ENCODE measurements at regions not wholly inside any gene's neighbourhood (a gene's known extent, or its start where the extent isn't known, plus 50 kb on each side); places are given as distances from the start of the nearest gene placed in this dataset.

- DNase-seq (ENCODE audit: low spot score) = no peak
- H3K27ac ChIP-seq = no peak overlapping the region
- CTCF ChIA-PET = interaction anchor here (0.6 kb wide), 1 partner anchor 607 kb away, joined by 3 read pairs; no protein-coding TSS in a partner anchor
- POLR2A ChIA-PET (ENCODE audit: low non-redundant PET) = no interaction called here
- no peak for TF ChIP-seq CTCF (conservative IDR thresholded peaks at IDR 0.05; ENCODE audit: low read depth)
Measured at GRCh38 chr10:85147346-85148250, 819.2 kb downstream of the CCSER2 start.

GRCh38 chr10:85148693-85149640 lies 820.6 kb downstream of the CCSER2 start:
- ChIA-PET CTCF (no interaction called here), POLR2A (ENCODE audit: low non-redundant PET) (no interaction called here)
- TF ChIP-seq CTCF (conservative IDR thresholded peaks at IDR 0.05; ENCODE audit: low read depth) = no peak
- DNase-seq (ENCODE audit: low spot score) = no peak
- no peak overlapping the region for H3K27ac ChIP-seq

- no peak overlapping the region for H3K27ac ChIP-seq
- no peak for DNase-seq (ENCODE audit: low spot score)
- CTCF ChIA-PET = no interaction called here
- TF ChIP-seq CTCF (conservative IDR thresholded peaks at IDR 0.05; ENCODE audit: low read depth) = no peak
- POLR2A ChIA-PET (ENCODE audit: low non-redundant PET) = no interaction called here
Measured at GRCh38 chr10:85149766-85150165, 821.4 kb downstream of the CCSER2 start.

GRCh38 chr10:85151506-85151905 lies 823.1 kb downstream of the CCSER2 start:
- ChIA-PET POLR2A (ENCODE audit: low non-redundant PET) (no interaction called here), CTCF (interaction anchor here (0.6 to 1.1 kb wide), 3 partner anchors 8 to 387 kb away, joined by 3 read pairs; no protein-coding TSS in a partner anchor)
- no peak for TF ChIP-seq CTCF (conservative IDR thresholded peaks at IDR 0.05; ENCODE audit: low read depth)
- no peak overlapping the region for H3K27ac ChIP-seq
- no peak for DNase-seq (ENCODE audit: low spot score)

GRCh38 chr10:85152496-85152895 lies 824.1 kb downstream of the CCSER2 start:
- no peak overlapping the region for H3K27ac ChIP-seq
- TF ChIP-seq CTCF (conservative IDR thresholded peaks at IDR 0.05; ENCODE audit: low read depth) = no peak
- CTCF ChIA-PET = interaction anchor here (1.1 kb wide), 1 partner anchor 386 kb away, joined by 3 read pairs; no protein-coding TSS in a partner anchor
- DNase-seq (ENCODE audit: low spot score) = no peak
- POLR2A ChIA-PET (ENCODE audit: low non-redundant PET) = no interaction called here

- ChIA-PET POLR2A (ENCODE audit: low non-redundant PET) (no interaction called here), CTCF (interaction anchor here (1.1 kb wide), 1 partner anchor 748 kb away, joined by 3 read pairs; no protein-coding TSS in a partner anchor)
- no peak for TF ChIP-seq CTCF (conservative IDR thresholded peaks at IDR 0.05; ENCODE audit: low read depth)
- DNase-seq (ENCODE audit: low spot score) = no peak
- H3K27ac ChIP-seq = no peak overlapping the region
Measured at GRCh38 chr10:85152911-85153310, 824.5 kb downstream of the CCSER2 start.
